Fibroblast of skin of left quadriceps (primary cell): ENCODE measurements at regions not wholly inside any gene's neighbourhood (a gene's known extent, or its start where the extent isn't known, plus 50 kb on each side); places are given as distances from the start of the nearest gene placed in this dataset.

ENCODE experiments used
- DNase-seq, 2 experiments: peaks; one replicate each; pipeline ENCODE4 v3.0.0-alpha.2; 2013; ENCODE audit warnings: low read depth in 2 of 2

DNA sequence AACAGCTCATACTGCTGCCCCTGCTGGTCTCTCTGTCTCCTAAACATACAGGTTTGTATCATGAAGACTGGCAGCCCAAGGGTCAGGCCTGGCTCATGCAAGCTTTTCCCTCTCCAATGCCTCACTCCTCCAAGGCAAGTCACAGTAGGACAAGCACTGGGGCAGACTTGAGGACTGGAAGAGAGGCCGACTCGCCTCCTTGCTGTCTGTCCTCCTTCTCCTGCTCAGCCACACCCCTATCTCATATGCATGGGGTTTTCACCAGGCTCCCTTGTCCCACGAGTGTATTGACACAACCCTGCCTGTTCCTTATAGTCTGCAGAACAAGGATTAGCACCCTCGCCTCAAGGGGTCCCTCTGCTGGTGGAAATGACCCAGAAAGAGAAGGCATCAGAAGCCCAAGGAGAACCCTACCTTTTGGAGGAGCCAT is 223.7 kb downstream of the SOX11 start:
- DNase-seq = peak; percentile 42 to 45

DNA sequence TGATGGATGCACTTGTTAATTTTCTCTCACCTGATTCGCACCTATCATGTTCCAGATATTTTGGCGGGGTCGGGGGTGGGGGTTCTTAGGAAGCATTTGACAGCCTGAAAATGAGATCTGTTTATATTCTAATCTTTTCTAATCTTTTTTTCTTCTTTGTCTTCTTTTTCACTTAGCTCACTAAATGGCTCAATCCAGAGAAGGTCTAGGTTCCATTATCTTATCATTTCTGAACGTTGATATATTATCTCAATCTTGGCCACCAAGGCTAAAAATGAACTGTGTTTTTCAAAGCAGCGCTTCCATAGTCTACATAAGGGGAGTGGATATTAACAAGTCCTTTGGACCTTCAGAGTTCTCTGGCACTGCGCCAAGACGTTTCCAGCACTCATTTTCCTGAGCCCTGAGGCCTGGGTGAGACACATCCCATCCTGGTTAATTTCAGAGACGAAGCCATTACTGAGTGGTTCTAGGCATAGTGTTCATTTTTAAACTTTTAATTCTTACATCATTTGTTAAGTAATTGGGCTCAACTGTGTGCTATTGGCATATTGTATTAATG is 229.0 kb downstream of the SOX11 start:
- no peak for DNase-seq

DNA sequence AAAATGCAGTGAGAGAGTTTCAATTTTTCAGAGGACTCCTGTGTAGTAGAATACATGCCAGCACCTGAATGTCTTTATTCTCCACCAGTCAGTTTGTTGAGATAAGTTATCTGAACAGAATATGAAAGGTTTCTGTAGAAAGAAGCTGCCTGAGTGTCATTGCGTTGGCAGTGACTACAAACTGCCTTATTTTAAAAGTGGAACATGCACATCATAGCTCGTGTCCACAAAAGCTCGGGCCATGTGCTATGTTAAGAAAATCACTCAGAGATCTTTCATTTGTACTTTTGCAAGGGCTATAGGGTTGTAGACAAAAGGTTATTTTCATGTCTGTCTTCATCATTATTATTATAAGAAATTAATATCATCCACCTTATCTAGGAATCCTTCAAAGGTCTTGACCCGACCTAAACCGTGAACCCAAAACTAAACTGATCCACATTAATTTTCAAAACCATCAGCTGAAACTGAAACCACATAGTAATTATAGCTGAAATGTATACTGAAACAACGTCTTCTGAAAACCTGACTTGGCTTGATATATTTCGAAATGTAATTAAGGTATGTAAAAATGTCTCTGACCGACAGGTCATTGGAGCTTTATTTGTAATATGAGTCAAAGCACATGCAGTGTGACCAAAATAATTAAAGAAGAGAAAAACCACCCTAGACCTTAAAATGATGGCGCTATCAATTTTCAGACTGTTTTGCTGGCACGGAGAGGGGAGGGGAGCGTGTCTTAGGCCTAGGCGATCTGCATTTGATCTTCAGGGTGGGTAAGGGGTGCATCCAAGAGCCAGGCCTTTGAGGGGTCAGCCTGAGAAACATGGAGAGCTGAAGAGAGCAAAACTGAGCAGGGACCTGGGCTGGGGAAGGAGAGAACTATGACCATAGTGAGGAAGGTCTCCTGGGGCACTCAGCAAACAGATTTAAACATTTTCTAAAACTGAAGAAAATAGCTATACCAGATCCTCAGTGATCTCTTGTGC is 232.1 kb downstream of the SOX11 start:
- DNase-seq = no peak

DNA sequence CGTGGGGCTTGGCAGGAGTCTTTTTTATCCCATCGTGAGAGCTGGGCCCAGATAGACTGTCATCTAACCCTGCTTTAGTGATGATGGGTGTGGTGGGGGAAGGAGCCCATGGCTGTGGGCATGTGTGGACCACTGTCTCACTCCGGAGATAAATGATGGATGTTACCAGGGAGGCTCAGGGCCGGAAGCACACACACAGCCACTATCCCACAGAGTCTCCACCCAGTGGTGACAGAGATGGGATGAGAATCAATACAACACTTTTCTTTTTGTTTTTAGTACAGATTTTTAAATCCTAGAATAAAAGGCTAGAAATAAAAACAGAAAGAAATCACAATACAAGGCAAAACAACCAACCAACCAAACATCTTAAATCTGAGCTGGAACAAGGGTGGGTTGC is 233.4 kb downstream of the SOX11 start:
- DNase-seq = no peak

DNA sequence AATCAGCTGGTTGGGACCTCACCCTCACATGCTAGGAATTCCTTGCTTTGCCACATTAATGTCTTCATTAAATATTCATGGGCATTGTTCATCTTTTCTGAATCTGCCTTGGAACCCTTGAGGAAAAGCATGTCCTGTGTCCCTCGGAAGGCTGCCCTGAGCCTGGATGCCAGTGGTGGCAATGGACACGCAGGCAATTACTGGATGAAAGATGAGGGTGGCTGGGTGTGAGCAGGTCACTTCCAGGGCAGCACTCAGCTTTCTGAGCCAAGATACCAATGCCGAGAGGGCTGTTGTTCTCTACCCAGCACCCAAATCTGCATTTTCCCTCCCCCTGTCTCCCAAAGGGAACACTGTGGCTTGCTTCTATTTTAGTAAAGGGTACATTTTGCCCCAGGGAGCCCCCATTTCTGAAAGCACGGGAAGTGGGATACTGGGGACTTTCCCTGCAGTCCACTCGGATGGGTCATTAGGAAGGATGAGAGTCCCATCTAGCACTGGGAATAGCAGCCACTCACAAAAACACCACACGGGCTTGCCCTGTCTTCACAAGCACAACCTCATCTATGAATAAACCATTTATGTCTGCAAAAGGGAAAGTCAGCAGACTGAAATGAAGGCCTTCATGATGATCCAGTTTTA is 234.8 kb downstream of the SOX11 start:
- peak in 1 of 2 experiments; percentile 24 for DNase-seq

DNA sequence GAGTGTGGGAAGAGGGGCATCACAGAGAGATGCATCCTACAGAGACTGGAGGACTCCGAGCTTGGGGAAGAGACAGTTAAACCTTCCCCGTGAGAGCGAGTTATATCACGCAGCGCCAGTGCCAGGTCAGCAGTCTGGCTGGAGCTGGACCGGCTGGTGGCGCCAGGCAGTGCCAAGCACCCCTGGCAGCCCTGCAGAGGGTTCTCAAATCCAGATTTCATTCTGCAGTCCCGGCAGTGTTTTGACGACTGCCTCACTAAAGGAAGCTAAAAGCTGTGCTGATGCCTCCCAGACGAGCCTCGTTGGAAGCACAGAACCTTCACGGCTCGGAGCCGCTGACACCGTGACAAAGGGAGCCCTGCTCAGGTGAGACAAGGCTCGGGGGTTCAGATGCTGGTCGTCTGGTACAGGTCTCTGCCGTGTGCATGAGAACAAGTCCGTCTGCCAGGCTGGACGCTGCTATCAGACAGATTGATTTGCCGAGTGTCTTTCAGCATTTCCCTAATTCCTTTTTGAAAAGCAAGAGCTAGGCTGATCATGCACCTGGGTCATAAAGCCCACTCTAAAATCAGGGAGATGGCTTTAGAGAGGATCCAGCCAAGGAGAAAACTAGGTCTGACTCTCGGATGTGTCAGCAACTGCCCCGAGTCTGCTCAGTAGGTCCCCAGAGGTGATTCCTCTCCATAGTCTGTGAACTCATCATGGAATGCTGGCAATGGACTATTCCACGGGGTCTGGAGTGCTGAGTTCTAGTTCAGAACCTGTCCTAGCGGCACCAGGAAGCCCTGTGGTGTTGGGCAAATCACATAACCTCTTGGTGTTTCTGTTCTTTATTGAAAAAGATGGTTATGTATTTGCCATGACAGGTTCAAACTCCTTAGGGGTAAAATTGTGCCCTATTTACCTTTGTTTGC is 240.6 kb downstream of the SOX11 start:
- no peak for DNase-seq

DNA sequence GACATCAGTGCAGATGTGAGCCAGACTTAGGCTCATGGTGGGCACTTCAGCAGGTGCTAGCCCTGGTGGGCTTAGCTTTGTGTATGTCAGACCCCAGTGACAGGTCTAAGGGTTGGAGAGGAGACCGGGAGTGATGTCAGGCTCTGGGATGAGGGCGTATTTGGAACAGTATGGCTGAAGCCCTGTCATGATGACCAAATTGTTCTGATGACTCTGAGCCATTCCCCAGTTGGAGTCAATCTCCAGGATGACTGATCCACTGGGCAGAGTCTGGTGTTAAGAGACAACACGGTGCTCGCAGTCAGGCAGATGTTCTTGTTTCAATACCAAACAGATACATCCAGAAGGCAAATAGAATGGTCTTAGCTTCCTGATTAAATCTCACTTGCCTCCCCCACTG is 241.5 kb downstream of the SOX11 start:
- no peak for DNase-seq

GRCh38 chr2:5937321-5937720 is 245.1 kb downstream of the SOX11 start:
- DNase-seq = no peak

GRCh38 chr2:5937851-5938565 is 245.8 kb downstream of the SOX11 start:
- peak; percentile 20 for DNase-seq

- no peak for DNase-seq
These were observed 246.3 kb downstream of the SOX11 start for GRCh38 chr2:5938566-5938896.

DNA sequence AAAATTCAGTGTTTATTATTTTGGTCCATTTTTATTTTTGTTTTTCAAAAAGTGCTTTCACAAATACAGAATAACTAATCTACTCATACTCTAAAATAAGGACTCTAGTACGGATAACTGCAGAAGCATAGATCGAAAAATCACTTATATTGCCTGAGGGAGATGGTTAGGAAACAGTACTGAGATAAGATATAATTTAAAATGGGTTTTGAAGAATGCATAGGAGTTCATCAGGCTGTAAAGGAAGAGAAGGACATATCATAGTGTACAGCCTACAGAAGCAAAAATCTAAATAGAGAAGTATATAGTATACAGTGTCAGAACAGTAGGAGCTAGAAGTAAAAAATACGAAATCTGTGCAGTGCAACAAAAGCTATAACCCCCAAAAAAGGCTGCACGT is 247.4 kb downstream of the SOX11 start:
- DNase-seq = no peak

DNA sequence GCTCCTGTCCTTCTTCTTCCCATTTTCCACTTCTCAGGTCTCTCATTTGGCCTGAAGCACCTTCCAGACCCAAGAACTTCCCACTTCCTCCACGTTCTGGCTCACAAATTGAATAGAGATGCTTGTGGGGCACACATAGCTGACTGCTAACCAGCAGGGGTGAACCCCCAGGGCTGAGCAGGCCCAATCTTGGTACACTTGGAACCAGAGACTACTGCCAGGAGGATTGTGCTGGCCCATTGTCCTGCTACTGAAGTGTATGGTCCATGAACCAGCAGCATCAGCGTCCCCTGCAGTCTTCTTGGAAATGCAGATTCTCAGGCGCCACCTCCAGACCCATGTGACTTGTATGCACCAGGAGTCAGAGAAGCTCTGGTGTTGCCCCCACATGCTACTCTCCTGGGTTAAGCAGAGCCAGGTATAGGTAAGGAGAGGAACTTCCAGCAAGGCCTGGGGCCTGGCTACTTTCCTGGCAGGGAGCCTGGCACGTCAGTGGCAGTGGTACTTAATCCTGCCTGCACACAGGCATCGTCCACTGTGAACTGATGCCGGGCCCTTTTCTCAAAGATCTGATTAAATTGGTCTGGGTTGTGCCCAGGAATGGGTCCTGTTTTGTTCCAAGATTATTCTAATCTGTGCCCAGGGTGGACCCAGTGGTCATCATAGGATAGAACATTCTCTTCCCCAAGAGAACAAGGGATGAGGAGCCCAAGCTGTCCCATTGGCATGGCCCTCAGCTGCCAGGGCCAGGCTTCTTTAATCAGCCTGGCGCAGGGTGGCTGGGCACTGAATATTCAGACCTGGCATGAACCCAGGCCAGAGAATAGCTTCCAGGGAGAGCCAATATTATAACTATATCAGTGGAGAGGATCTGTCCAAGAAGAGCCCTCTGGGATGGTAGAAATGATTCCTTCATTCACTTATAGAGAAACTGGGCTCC is 248.7 kb downstream of the SOX11 start:
- no peak for DNase-seq

DNA sequence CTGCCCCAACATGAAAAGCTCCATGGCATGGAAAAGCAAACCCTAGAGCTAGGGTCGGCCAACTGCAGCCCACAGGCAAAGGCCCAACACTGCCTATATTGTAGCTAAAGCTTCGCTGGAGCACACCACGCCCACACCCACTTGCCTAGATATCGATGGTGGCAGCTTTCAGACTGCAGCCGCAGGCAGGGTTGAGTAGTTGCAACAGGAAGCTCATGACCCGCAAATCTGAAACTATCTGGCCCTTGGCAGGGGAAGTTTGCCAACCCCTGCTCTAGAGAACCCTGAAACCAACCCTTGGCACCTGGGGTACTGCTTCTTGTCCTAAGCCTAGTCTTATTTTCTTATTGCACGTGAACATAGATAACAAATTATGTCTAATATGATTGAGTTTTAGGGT is 250.0 kb downstream of the SOX11 start:
- no peak for DNase-seq

DNA sequence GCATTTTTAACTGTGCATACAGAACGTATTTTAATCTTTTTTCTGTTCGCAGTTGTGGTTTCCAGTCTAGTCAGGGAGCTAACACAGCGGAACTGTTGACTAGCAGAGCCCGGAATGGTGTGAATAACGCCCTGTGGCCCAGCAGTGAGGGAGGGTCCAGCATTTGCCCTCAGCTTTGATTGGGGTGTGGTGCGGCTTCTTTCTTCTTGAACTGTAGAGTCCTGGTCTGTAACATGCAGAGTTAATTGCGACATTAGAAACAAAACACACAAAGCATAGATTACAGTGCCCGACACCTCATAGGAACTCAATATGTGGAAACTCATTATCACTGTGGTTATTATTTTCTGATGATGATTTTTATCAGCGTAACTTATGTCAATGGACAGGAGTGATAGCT is 253.6 kb downstream of the SOX11 start:
- DNase-seq = no peak

DNA sequence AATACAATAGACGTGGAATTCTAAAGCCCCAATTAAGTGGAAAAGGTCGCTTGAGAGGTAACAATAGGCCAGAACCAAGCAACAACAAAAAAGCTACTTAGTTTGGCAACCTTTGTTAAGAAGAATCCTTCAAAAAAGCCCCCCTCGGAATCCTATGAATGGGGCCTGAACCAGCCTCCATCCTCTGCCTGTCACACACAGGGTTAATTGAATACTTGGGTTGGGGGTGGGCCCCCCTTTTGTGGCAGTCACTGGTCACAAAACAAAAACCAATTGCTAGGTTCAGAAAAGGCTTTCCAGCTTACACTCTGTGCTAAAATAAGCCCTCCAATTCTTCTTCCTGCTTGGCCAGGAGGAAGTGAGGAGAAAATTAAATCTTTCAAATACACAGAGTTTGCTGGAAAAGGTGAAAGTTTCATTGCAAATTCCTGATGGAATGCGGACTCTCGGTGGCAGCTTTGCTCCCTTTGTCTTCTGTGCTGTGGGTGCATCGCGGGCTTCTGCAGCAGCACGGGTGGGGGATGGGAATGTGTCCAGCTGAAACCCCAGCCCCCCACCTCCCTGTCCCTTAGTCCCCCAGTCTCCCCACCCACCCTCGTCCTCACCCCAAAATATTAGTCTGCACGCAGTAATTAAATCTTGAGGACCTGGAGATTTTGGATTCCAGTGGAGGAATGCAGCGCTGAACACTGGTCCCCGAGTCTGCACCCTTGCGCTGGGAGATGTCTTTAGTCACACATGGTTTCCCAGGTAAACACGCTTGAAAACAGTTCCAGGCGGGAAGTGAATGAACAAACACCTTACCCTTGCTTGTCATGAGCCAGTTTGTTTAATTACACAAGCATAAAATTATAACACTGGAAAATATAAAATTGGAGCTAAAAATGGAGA is 254.3 kb downstream of the SOX11 start:
- DNase-seq = no peak

- DNase-seq = no peak
These were observed 258.6 kb downstream of the SOX11 start for GRCh38 chr2:5950736-5951135.

- no peak for DNase-seq
These were observed 259.3 kb downstream of the SOX11 start for GRCh38 chr2:5951471-5951870.

- DNase-seq = no peak
These were observed 261.3 kb downstream of the SOX11 start for GRCh38 chr2:5953525-5953924.

DNA sequence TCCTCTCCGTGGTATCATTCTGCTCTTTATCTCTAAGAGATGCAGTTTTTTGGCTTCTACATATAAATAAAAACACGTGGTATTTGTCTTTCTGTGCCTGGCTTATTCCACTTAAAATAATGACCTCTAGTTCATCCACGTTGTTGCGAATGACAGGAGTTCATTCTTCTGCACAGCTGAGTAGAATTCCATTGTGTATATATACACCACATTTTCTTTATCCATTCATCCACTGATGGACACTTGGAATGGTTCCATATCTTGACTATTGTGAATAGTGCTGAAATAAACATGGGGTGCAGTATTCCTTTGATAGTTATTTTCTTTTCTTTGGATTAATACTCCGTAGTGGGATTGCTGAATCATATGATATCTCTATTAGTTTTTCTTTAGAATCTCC is 262.3 kb downstream of the SOX11 start:
- no peak for DNase-seq
